CD4-positive, alpha-beta T cell treated with Interferon gamma for 1 hour (primary cell): ENCODE measurements at regions not wholly inside any gene's neighbourhood (a gene's known extent, or its start where the extent isn't known, plus 50 kb on each side); places are given as distances from the start of the nearest gene placed in this dataset.
"Not testable (repeated sequence)": the region's sequence is repeated elsewhere in the genome, so short reads cannot be mapped to it uniquely, and the experiment has no call there.

Source experiments
- DNase-seq: peaks from one replicate; pipeline ENCODE4 v3.0.0-alpha.2; 2020

GRCh38 chr12:58069268-58069963 lies 128.0 kb downstream of the ATP23 start:
- DNase-seq, result no peak

- DNase-seq, result no peak
Measured at GRCh38 chr12:58071994-58072393, 130.6 kb downstream of the ATP23 start.

- no peak for DNase-seq
Measured at GRCh38 chr12:58074259-58074658, 132.9 kb downstream of the ATP23 start.

- DNase-seq, result no peak
Measured at GRCh38 chr12:58079806-58080205, 138.4 kb downstream of the ATP23 start.

- DNase-seq, result no peak
Measured at GRCh38 chr12:58081488-58081887, 140.1 kb downstream of the ATP23 start.

GRCh38 chr12:58082996-58083395 lies 141.6 kb downstream of the ATP23 start:
- no peak for DNase-seq

GRCh38 chr12:58086006-58086405 lies 144.6 kb downstream of the ATP23 start:
- no peak for DNase-seq

GRCh38 chr12:58086930-58087329 lies 145.6 kb downstream of the ATP23 start:
- DNase-seq, result no peak

GRCh38 chr12:58087423-58088127 lies 146.2 kb downstream of the ATP23 start:
- no peak for DNase-seq

GRCh38 chr12:58089588-58089987 lies 148.2 kb downstream of the ATP23 start:
- DNase-seq, result no peak

- no peak for DNase-seq
Measured at GRCh38 chr12:58090685-58091084, 149.3 kb downstream of the ATP23 start.

GRCh38 chr12:58095002-58095401 lies 153.6 kb downstream of the ATP23 start:
- DNase-seq, result no peak

GRCh38 chr12:58097741-58098140 lies 156.4 kb downstream of the ATP23 start:
- DNase-seq, result no peak

GRCh38 chr12:58099476-58099875 lies 158.1 kb downstream of the ATP23 start:
- no peak for DNase-seq

- DNase-seq, result no peak
Measured at GRCh38 chr12:58104351-58104755, 163.0 kb downstream of the ATP23 start.

GRCh38 chr12:58105225-58106119 lies 164.1 kb downstream of the ATP23 start:
- no peak for DNase-seq

GRCh38 chr12:58106195-58106594 lies 164.8 kb downstream of the ATP23 start:
- no peak for DNase-seq

- no peak for DNase-seq
Measured at GRCh38 chr12:58117201-58117600, 175.8 kb downstream of the ATP23 start.

- DNase-seq, result no peak
Measured at GRCh38 chr12:58117667-58118066, 176.3 kb downstream of the ATP23 start.

- not testable (repeated sequence) for DNase-seq
Measured at GRCh38 chr12:58125761-58126160, 184.4 kb downstream of the ATP23 start.

GRCh38 chr12:58131986-58132755 lies 190.8 kb downstream of the ATP23 start:
- DNase-seq, result no peak

GRCh38 chr12:58138424-58138823 lies 197.1 kb downstream of the ATP23 start:
- no peak for DNase-seq

- DNase-seq, result no peak
Measured at GRCh38 chr12:58139894-58140293, 198.5 kb downstream of the ATP23 start.
